Natural killer cell treated with Interleukin-12 subunit alpha and Interleukin-12 subunit beta and Interleukin-15 and Interleukin-18, amount 100 ng/mL, for 72 hours (primary cell): ENCODE measurements at regions not wholly inside any gene's neighbourhood (a gene's known extent, or its start where the extent isn't known, plus 50 kb on each side); places are given as distances from the start of the nearest gene placed in this dataset.

Experiments used
- ATAC-seq, 2 donors: fragments of 150-1000 bp; cut with Tn5 transposase in 1 of 2; sonication (Bioruptor Pico), chemical (Tn5 transposase) in 1 of 2; 2 replicates each; pipeline ENCODE4 v1.10.0; 2021
- DNase-seq: peaks from one replicate; pipeline ENCODE4 v3.0.0; 2022; ENCODE audit warnings: low spot score
- H3K27ac Mint-ChIP-seq, 2 donors: 1 replicate in 1 of 2; 2 replicates in 1 of 2; pipeline ENCODE4 v1.8.0; 2022; ENCODE audit warnings: mixed read lengths in 2 of 2, mild to moderate bottlenecking in 1 of 2, moderate library complexity in 1 of 2
- H3K27me3 Mint-ChIP-seq, 2 donors: 1 replicate in 1 of 2; 2 replicates in 1 of 2; pipeline ENCODE4 v1.8.0; 2022; ENCODE audit warnings: mixed read lengths in 2 of 2
- H3K36me3 Mint-ChIP-seq: one replicate; pipeline ENCODE4 v1.8.0; 2022; ENCODE audit warnings: mixed read lengths
- H3K4me1 Mint-ChIP-seq, 2 donors: 1 replicate in 1 of 2; 2 replicates in 1 of 2; pipeline ENCODE4 v1.8.0; 2022; ENCODE audit warnings: low read depth in 2 of 2, mixed read lengths in 2 of 2, mild to moderate bottlenecking in 1 of 2
- H3K4me3 Mint-ChIP-seq: one replicate; pipeline ENCODE4 v1.8.0; 2022; ENCODE audit warnings: mixed read lengths
- H3K9me3 Mint-ChIP-seq: 2 replicates; pipeline ENCODE4 v1.8.0; 2022; ENCODE audit warnings: mixed read lengths

- Mint-ChIP-seq H3K27ac (no peak overlapping the region), H3K27me3 (no peaks in the 10 kb centered on the region), H3K4me3 (no peak overlapping the region), H3K36me3 (peaks cover 6% of the 10 kb centered on the region), H3K9me3 (peaks cover 12% of the 10 kb centered on the region), H3K4me1 (no peaks in the 10 kb centered on the region)
- no peak for ATAC-seq
- no peak for DNase-seq
Observed at GRCh38 chr21:16492356-16492755, 762.6 kb downstream of the USP25 start.

GRCh38 chr21:16492892-16493291, 763.1 kb downstream of the USP25 start:
- Mint-ChIP-seq H3K27me3 (no peaks in the 10 kb centered on the region), H3K36me3 (peaks cover 7% of the 10 kb centered on the region), H3K4me3 (no peak overlapping the region), H3K4me1 (no peaks in the 10 kb centered on the region), H3K9me3 (peaks cover 14% of the 10 kb centered on the region), H3K27ac (no peak overlapping the region)
- ATAC-seq (no peak), DNase-seq (no peak)

GRCh38 chr21:16496609-16497008, 766.8 kb downstream of the USP25 start:
- no peak overlapping the region for H3K4me3 Mint-ChIP-seq
- ATAC-seq (no peak), DNase-seq (no peak)
- no peak overlapping the region for H3K27ac Mint-ChIP-seq
- H3K4me1 Mint-ChIP-seq: no peaks in the 10 kb centered on the region
- no peaks in the 10 kb centered on the region for H3K27me3 Mint-ChIP-seq
- peaks cover 23% of the 10 kb centered on the region for H3K9me3 Mint-ChIP-seq
- peaks cover 15% of the 10 kb centered on the region for H3K36me3 Mint-ChIP-seq

- ATAC-seq: no peak
- H3K27ac Mint-ChIP-seq: no peak overlapping the region
- no peak overlapping the region for H3K4me3 Mint-ChIP-seq
- H3K36me3 Mint-ChIP-seq: peaks cover 15% of the 10 kb centered on the region
- peaks cover 21% of the 10 kb centered on the region for H3K9me3 Mint-ChIP-seq
- no peaks in the 10 kb centered on the region for H3K27me3 Mint-ChIP-seq
- no peak for DNase-seq
- H3K4me1 Mint-ChIP-seq: no peaks in the 10 kb centered on the region
Observed at GRCh38 chr21:16500271-16500670, 770.5 kb downstream of the USP25 start.

- H3K36me3 Mint-ChIP-seq: peaks cover 9% of the 10 kb centered on the region
- no peak overlapping the region for H3K4me3 Mint-ChIP-seq
- no peak overlapping the region for H3K27ac Mint-ChIP-seq
- H3K9me3 Mint-ChIP-seq: peaks cover 15% of the 10 kb centered on the region
- no peaks in the 10 kb centered on the region for H3K4me1 Mint-ChIP-seq
- no peak for ATAC-seq
- H3K27me3 Mint-ChIP-seq: no peaks in the 10 kb centered on the region
- no peak for DNase-seq
Observed at GRCh38 chr21:16502273-16502672, 772.5 kb downstream of the USP25 start.

GRCh38 chr21:16502897-16503296, 773.1 kb downstream of the USP25 start:
- ATAC-seq (no peak), DNase-seq (no peak)
- Mint-ChIP-seq H3K4me1 (no peaks in the 10 kb centered on the region), H3K27ac (no peak overlapping the region), H3K36me3 (peaks cover 8% of the 10 kb centered on the region), H3K4me3 (no peak overlapping the region), H3K27me3 (no peaks in the 10 kb centered on the region), H3K9me3 (peaks cover 13% of the 10 kb centered on the region)

GRCh38 chr21:16504281-16504680, 774.5 kb downstream of the USP25 start:
- Mint-ChIP-seq H3K4me3 (no peak overlapping the region), H3K27me3 (no peaks in the 10 kb centered on the region), H3K4me1 (no peaks in the 10 kb centered on the region), H3K36me3 (peaks cover 5% of the 10 kb centered on the region), H3K27ac (no peak overlapping the region), H3K9me3 (peaks cover 10% of the 10 kb centered on the region)
- DNase-seq (no peak), ATAC-seq (no peak)

GRCh38 chr21:16504766-16505165, 775.0 kb downstream of the USP25 start:
- H3K4me1 Mint-ChIP-seq: no peaks in the 10 kb centered on the region
- H3K9me3 Mint-ChIP-seq: peaks cover 12% of the 10 kb centered on the region
- no peaks in the 10 kb centered on the region for H3K27me3 Mint-ChIP-seq
- H3K4me3 Mint-ChIP-seq: no peak overlapping the region
- ATAC-seq: no peak
- H3K36me3 Mint-ChIP-seq: peaks cover 7% of the 10 kb centered on the region
- H3K27ac Mint-ChIP-seq: no peak overlapping the region
- DNase-seq: no peak

- peaks cover 5% of the 10 kb centered on the region for H3K9me3 Mint-ChIP-seq
- no peaks in the 10 kb centered on the region for H3K4me1 Mint-ChIP-seq
- H3K27me3 Mint-ChIP-seq: no peaks in the 10 kb centered on the region
- H3K36me3 Mint-ChIP-seq: peaks cover 4% of the 10 kb centered on the region
- no peak for ATAC-seq
- no peak overlapping the region for H3K27ac Mint-ChIP-seq
- H3K4me3 Mint-ChIP-seq: no peak overlapping the region
- DNase-seq: no peak
Observed at GRCh38 chr21:16509476-16509875, 779.7 kb downstream of the USP25 start.

GRCh38 chr21:16514316-16514715, 784.5 kb downstream of the USP25 start:
- ATAC-seq (no peak), DNase-seq (no peak)
- Mint-ChIP-seq H3K36me3 (peaks cover 4% of the 10 kb centered on the region), H3K27me3 (no peaks in the 10 kb centered on the region), H3K4me1 (no peaks in the 10 kb centered on the region), H3K4me3 (no peak overlapping the region), H3K27ac (no peak overlapping the region), H3K9me3 (peaks cover 5% of the 10 kb centered on the region)

- Mint-ChIP-seq H3K4me3 (no peak overlapping the region), H3K27ac (no peak overlapping the region), H3K36me3 (no peaks in the 10 kb centered on the region), H3K4me1 (no peaks in the 10 kb centered on the region), H3K27me3 (no peaks in the 10 kb centered on the region), H3K9me3 (no peaks in the 10 kb centered on the region)
- DNase-seq (no peak), ATAC-seq (no peak)
Observed at GRCh38 chr21:16517383-16517782, 787.6 kb downstream of the USP25 start.

- Mint-ChIP-seq H3K36me3 (peaks cover 5% of the 10 kb centered on the region), H3K4me3 (no peak overlapping the region), H3K27me3 (no peaks in the 10 kb centered on the region), H3K27ac (no peak overlapping the region), H3K4me1 (no peaks in the 10 kb centered on the region), H3K9me3 (peaks cover 3% of the 10 kb centered on the region)
- DNase-seq (no peak), ATAC-seq (no peak)
Observed at GRCh38 chr21:16519036-16519435, 789.3 kb downstream of the USP25 start.

GRCh38 chr21:16519644-16520043, 789.9 kb downstream of the USP25 start:
- H3K9me3 Mint-ChIP-seq: peaks cover 5% of the 10 kb centered on the region
- DNase-seq (no peak), ATAC-seq (no peak)
- H3K27ac Mint-ChIP-seq: no peak overlapping the region
- H3K27me3 Mint-ChIP-seq: no peaks in the 10 kb centered on the region
- peaks cover 5% of the 10 kb centered on the region for H3K36me3 Mint-ChIP-seq
- H3K4me3 Mint-ChIP-seq: no peak overlapping the region
- no peaks in the 10 kb centered on the region for H3K4me1 Mint-ChIP-seq

GRCh38 chr21:16522548-16522947, 792.8 kb downstream of the USP25 start:
- DNase-seq: no peak
- no peak overlapping the region for H3K4me3 Mint-ChIP-seq

GRCh38 chr21:16530656-16531055, 800.9 kb downstream of the USP25 start:
- H3K4me1 Mint-ChIP-seq: no peaks in the 10 kb centered on the region
- H3K27me3 Mint-ChIP-seq: no peaks in the 10 kb centered on the region
- DNase-seq (no peak), ATAC-seq (no peak)
- peaks cover 13% of the 10 kb centered on the region for H3K36me3 Mint-ChIP-seq
- no peak overlapping the region for H3K4me3 Mint-ChIP-seq
- no peak overlapping the region for H3K27ac Mint-ChIP-seq
- peaks cover 25% of the 10 kb centered on the region for H3K9me3 Mint-ChIP-seq

More at GRCh38 chr21:16522548-16522947, 792.8 kb downstream of the USP25 start:
- ATAC-seq: no peak
- peaks cover 11% of the 10 kb centered on the region for H3K9me3 Mint-ChIP-seq
- H3K4me1 Mint-ChIP-seq: no peaks in the 10 kb centered on the region
- peaks cover 5% of the 10 kb centered on the region for H3K36me3 Mint-ChIP-seq
- no peaks in the 10 kb centered on the region for H3K27me3 Mint-ChIP-seq
- H3K27ac Mint-ChIP-seq: no peak overlapping the region
